SW480 (cell line): ENCODE measurements at regions not wholly inside any gene's neighbourhood (a gene's known extent, or its start where the extent isn't known, plus 50 kb on each side); places are given as distances from the start of the nearest gene placed in this dataset.
"Not testable (repeated sequence)": the region's sequence is repeated elsewhere in the genome, so short reads cannot be mapped to it uniquely, and the experiment has no call there.

Experiments
- DNase-seq: peaks from one replicate; pipeline ENCODE4 v3.0.0-alpha.2; 2016; ENCODE audit warnings: low spot score

GRCh38 chr5:121100931-121101330, 636.8 kb downstream of the PRR16 start:
- DNase-seq = no peak

- no peak for DNase-seq
These were observed 641.8 kb downstream of the PRR16 start for GRCh38 chr5:121105921-121106320.

GRCh38 chr5:121106721-121107690, 642.9 kb downstream of the PRR16 start:
- DNase-seq = not testable (repeated sequence)

- peak; percentile 38 for DNase-seq
These were observed 644.6 kb downstream of the PRR16 start for GRCh38 chr5:121108725-121109124.

GRCh38 chr5:121109817-121110216, 645.7 kb downstream of the PRR16 start:
- DNase-seq = no peak

- DNase-seq = no peak
These were observed 657.7 kb downstream of the PRR16 start for GRCh38 chr5:121121786-121122185.

- DNase-seq = no peak
These were observed 674.4 kb downstream of the PRR16 start for GRCh38 chr5:121138495-121138907.

GRCh38 chr5:121138952-121139351, 674.9 kb downstream of the PRR16 start:
- DNase-seq = no peak

GRCh38 chr5:121144764-121145163, 680.7 kb downstream of the PRR16 start:
- DNase-seq = no peak

GRCh38 chr5:121151534-121151933, 687.4 kb downstream of the PRR16 start:
- DNase-seq = no peak

GRCh38 chr5:121152411-121152810, 688.3 kb downstream of the PRR16 start:
- DNase-seq = no peak

GRCh38 chr5:121156565-121156964, 692.5 kb downstream of the PRR16 start:
- DNase-seq = no peak

- no peak for DNase-seq
These were observed 693.2 kb upstream of the FTMT start for GRCh38 chr5:121158451-121158850.

GRCh38 chr5:121160591-121160990, 691.1 kb upstream of the FTMT start:
- DNase-seq = no peak

GRCh38 chr5:121164632-121165031, 687.0 kb upstream of the FTMT start:
- no peak for DNase-seq

GRCh38 chr5:121171361-121171760, 680.3 kb upstream of the FTMT start:
- DNase-seq = no peak

GRCh38 chr5:121171834-121172233, 679.8 kb upstream of the FTMT start:
- no peak for DNase-seq

GRCh38 chr5:121174351-121174750, 677.3 kb upstream of the FTMT start:
- no peak for DNase-seq

GRCh38 chr5:121175986-121176385, 675.7 kb upstream of the FTMT start:
- no peak for DNase-seq

- DNase-seq = no peak
These were observed 668.7 kb upstream of the FTMT start for GRCh38 chr5:121182788-121183490.

- no peak for DNase-seq
These were observed 662.8 kb upstream of the FTMT start for GRCh38 chr5:121188849-121189248.

GRCh38 chr5:121189342-121190305, 662.1 kb upstream of the FTMT start:
- no peak for DNase-seq
